ENCODE measurements at regions not wholly inside any gene's neighbourhood (a gene's known extent, or its start where the extent isn't known, plus 50 kb on each side); places are given as distances from the start of the nearest gene placed in this dataset.
A peak's percentile ranks its signal among the peaks of the same experiment; 100 is the strongest.
"Not testable (repeated sequence)": the region's sequence is repeated elsewhere in the genome, so short reads cannot be mapped to it uniquely, and the experiment has no call there.

DNA sequence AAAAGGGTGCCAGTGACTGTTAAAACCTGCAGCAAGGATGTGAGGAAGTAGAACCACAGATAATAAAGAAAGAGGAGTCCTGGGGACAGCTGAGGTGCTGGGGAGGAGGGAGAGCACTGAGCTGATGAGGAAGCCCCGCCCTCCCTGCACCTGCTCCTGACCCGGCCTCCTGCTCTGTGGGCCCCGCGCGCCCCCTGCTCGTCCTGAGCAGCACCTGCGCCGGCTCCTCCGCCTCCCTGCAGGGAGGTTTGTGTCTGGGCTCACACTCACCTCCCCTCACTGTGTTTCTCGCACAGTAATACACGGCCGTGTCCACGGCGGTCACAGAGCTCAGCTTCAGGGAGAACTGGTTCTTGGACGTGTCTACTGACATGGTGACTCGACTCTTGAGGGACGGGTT is 797.6 kb downstream of the TMEM121 start:
- not testable (repeated sequence) for DNase-seq (ENCODE audit: low spot score); FAIRE-seq

DNA sequence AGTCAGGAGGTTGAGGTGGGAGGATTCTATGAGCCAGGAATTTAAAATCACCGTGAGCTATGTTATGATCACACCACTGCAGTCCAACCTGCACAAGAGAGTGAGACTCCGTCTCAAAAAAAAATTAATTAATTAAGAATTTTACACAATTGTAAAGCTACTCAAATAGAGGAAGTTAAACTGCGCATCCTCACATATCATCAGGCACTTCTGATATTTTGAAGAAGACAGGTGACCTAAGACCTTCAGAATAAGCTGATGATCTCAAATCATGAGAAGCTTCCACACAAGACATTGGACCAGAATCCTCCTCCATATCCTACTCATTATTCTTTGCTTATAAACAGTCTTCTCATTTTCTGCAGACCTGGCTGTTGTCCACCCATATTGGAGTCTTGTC is 800.9 kb downstream of the TMEM121 start:
- no peak for FAIRE-seq
- no peak for DNase-seq (ENCODE audit: low spot score)

DNA sequence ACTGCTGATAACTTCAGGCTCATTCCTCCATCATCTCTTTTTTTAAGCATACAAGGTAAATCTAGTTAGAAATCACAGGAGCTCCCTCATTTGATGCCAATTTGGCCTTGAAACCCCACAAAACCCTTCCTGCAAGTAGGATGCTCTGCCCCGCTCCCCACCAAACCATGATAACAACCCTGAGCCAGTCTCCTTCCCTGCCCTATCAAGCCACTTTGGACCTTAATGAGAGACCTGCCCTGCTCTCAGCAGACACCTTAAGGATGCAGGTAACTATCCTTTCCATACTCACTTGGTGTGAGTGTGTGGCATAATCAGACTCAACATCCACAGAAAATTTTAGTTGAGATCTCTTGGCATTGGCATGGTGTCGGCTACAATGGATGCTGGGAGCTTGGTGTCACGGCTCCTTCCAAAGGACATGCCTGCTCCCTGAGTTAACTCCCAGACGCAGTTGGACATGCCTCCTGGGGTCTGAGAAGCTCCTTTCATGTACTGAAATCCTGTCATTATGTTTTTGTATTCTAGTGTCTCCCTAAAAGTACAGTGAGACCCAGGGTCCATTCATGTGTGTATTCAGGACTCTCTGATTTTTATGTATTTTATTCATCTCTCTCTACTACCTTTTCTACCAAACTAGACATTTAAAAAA is 801.4 kb downstream of the TMEM121 start:
- FAIRE-seq, result peak; percentile 77
- DNase-seq (ENCODE audit: low spot score), result not testable (repeated sequence)

DNA sequence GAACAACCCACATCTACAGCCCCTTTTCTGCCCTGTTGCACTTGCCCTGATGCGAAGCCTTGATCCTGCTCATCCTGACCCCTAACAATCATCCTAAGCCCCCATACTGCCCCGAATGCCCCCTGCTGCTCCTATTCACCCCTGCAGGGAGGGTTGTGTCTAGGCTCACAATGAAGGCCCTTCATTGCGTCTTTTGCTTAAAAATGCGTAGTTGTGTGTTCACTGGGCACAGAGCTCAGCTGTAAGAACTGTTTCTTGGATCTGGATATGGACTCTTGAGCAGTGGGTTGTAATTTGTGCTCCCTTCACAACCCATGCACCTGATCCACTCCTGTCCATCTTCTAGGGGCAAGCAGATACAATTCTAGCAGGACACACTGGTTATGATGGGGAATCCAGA is 802.9 kb downstream of the TMEM121 start:
- DNase-seq (ENCODE audit: low spot score); FAIRE-seq: not testable (repeated sequence)

DNA sequence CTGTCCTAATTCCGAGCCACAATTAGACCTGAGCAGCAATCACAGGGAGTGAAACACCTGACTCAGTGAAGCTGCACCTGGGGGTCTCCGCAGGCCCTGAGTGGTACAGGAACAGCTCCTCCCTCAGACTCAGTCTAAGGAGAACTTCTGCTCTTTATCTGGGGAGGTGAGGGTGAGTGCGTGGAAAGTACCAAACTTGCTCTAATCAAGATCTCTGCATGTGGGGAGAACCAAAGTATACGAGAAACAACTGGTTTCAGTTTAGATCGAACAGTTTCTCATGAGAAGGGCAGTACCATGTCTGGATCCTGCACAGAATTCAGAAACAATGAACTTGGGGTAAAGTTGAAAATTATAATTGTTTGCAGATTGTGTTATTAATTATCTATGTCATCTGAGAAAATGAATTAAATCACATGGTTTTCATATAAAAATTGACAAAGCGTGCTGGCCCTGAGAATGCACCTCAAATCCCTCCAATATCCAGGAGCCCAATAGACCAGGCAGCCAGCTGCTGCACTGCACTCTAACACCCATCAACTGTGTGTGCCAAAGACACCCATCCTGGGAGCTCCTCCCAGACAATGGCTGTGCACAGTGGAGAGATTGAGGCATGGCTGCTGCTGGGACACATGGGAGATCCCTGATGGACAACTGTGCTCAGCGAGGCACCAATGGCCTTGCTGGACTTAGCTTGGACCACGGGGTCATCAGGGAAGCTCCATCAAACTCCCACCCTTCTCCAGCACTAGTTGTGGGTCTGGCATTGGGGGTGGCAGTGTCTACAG is 803.8 kb downstream of the TMEM121 start:
- not testable (repeated sequence) for DNase-seq (ENCODE audit: low spot score); FAIRE-seq

DNA sequence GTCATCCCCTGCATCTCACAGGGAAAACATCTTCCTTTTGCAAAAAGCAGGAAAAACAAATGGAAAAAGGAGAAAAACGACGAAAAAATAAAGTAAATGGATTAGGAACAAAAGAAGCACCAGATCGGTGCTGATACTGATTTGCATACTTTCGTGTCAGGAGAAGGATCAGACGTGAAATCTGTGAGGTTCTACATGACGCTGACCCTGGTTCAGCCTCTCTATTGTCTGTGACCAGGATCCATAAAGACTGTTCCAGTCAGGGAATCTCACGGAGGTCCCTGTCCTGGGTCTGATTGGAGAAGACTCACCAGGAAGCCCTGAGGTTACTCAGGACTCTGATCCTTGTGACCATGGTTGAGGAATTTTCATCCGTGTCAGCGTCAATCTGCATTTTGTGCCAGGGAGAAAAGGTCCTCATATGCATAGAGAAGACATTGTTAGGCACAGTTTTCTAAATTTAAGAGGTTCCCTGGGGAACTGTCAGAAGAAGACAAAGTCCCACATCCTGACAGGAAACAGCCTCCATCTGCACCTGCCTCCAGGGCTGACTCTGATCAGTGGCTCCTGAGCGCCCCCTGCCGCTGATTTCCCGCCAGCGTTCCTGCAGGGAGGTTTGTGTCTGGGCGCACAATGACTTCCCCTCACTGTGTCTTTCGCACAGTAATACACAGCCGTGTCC is 808.2 kb downstream of the TMEM121 start:
- not testable (repeated sequence) for DNase-seq (ENCODE audit: low spot score); FAIRE-seq

DNA sequence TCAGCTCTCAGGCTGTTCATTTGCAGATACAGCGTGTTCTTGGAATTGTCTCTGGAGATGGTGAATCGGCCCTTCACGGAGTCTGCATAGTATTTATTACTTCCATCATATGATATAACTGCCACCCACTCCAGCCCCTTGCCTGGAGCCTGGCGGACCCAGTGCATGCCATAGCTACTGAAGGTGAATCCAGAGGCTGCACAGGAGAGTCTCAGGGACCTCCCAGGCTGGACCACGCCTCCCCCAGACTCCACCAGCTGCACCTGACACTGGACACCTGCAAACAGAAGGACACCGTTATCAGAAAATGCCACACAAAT is 808.7 kb downstream of the TMEM121 start:
- FAIRE-seq; DNase-seq (ENCODE audit: low spot score): not testable (repeated sequence)

DNA sequence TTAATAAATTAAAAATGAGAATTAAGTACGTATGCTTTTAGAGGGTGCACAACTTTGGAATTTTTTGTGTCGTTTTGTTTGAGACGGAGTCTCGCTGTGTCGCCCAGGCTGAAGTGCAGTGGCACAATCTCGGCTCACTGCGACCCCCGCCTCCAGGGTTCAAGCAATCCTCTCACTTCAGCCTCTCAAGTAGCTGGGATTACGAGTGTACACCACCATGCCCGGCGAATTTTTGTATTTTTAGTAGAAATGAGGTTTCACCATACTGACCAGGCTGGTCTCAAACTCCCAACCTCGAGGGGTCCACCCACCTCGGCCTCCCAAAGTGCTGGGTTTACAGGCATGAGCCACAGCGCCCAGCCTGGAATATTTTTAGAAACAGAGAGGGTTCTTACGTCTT is 812.4 kb downstream of the TMEM121 start:
- not testable (repeated sequence) for FAIRE-seq; DNase-seq (ENCODE audit: low spot score)

DNA sequence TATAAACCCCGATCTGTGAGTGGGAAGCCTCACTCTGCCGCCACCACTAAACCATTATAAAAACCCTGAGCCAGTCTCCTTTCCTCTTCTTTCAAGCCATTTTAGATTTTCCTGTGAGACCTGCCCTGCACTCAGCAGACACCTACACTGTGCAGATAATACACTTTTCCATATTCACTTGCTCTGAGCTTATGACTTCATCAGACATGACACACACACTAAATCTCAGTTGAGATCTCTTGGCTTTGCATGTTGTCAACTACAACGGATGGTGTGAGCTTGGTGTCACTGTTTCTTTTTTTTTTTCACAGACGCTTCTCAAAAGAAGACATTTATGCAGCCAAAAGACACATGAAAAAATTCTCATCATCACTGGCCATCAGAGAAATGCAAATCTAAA is 814.3 kb downstream of the TMEM121 start:
- FAIRE-seq; DNase-seq (ENCODE audit: low spot score): not testable (repeated sequence)

DNA sequence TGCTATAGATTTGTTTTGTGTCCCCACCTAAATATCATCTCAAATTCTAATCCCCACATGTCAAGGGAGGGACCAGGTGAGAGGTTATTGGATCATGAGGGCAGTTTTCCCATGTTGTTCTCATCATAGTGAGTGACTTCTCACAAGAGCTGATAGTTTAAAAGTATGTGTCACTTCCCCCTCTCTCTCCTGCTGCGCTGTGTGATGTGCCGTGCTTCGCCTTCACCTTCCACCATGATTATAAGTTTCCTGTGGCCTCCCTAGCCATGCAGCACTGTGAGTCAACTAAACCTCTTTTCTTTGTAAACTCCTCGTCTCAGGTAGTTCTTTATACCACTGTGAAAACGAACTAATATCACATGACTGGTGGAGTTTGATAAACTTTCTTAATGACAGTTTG is 814.8 kb downstream of the TMEM121 start:
- FAIRE-seq; DNase-seq (ENCODE audit: low spot score): not testable (repeated sequence)

DNA sequence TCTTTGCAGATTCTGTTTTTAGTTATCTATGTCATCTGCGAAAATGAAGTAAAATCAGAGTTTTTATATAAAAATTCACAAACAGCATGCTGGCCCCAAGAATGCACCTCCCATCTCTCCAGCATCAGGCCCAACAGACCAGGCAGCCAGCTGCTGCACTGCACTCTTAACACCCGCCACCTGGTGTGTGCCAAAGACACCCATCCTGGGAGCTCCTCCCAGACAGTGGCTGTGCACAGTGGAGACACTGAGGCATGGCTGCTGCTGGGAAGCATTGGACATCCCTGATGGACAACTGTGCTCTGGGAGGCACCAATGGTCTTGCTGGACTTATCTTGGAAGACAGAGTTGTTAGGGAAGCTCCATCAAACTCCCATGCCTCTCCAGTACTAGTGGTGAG is 817.2 kb downstream of the TMEM121 start:
- FAIRE-seq, result no peak
- no peak for DNase-seq (ENCODE audit: low spot score)

DNA sequence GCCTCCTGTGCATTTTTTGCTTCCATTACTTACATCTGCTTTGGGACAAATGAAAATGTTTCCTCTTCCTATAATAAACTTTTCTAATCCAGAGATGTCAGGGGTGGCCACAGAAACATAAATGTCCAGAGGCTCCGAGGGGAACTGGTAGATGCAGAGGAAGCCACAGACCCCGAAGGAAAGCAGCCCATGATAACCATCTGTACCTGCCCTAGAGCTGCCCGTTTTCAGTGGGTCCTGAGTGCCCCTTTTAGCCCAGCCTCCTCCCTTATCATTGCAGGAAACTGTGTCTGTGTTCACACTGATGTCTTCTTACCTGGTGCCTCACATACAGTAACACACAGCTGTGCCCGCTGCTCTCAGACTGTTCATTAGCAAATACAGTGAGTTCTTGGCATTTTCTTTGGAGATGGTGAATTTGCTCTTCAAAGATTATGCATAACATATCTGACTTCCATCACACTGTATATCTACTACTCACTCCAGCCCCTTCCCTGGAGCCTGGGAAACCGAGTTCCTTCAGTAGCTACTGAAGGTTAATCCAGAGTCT is 817.8 kb downstream of the TMEM121 start:
- not testable (repeated sequence) for FAIRE-seq; DNase-seq (ENCODE audit: low spot score)

DNA sequence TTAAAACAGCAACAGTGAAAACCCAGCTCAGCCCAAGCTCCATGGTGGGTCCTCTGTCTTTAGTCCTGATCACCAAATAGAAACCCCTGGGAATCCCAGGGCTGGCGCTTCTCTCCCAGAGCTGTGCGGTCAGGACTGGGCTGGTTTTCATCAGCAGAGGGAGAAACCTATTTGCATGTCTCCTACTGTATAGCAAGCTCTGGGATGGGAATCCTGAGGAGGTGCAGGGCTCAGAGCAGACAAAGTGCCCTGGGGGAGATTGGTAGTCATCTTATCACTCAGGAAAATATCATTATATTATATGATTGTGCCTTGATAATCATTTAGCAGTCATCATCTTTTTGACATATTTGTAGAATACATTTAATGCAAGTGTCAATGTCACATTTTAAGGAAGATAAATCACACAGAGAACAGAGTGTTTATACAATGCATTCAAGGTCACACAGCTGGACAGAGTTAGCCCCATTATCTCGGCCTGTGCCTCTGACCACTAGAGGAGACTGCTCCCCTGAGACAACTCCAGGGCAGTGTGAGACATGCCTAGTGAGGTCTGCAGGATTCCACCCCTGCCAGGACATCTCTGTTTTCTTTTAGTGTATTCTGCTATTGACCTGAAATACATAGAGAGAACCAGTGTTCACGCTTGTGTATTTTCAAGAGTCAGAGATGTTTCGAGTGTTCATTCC is 818.6 kb downstream of the TMEM121 start:
- DNase-seq (ENCODE audit: low spot score); FAIRE-seq: not testable (repeated sequence)

DNA sequence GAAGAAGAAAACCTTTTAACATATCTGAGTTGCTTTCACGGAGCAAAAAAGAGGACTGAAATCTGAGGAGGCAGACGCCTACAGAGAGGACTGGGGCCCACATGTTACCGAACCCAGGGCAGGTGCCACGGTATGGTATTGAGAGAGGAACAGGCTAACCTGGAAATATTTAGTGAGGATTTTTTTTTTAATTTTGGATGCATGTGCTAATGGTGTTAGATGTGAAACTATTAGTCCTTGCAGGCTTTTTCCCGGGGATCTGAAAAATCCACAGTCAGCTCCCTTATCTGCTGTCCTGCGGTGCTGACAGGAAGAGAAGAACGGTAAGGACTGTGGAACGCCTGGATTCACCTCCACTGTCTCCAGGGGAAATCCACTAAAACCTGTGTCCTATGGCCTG is 819.7 kb downstream of the TMEM121 start:
- DNase-seq (ENCODE audit: low spot score), result no peak
- FAIRE-seq, result no peak

DNA sequence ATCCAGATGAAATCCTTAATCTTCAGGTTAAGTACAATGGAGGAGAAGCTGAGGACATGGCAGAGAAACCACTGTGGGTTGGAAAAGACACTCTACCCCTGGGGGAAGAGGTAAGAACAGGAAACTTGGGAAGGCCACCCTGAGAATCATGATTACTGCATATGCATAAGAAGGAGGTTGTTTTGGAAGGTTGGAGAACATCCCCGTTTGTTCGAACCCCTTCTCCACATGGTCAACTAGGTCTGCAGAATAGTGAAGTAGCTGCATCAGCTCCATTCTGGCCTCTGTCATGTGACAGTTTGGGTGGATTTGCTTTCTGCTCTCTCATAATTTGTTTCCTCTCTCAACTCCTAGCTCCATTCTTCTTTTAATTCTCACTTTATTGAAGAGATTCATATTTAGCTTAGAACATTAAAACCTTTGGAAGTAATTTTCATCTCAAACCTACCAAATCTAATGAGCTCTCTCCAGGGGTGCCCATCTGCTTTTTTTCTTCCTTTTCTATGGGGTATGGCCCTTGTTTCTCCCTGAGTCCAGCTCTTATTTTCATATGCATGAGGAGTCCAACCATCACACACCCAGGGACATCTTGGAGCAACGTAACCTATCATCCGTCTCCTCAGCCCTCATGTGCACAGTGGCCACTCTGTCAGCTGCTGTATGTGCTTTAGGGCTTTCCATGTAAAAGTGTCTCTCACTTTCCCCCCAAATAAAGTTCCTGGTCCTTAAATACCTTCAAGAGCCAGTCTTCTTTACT is 820.3 kb downstream of the TMEM121 start:
- no peak for DNase-seq (ENCODE audit: low spot score)

DNA sequence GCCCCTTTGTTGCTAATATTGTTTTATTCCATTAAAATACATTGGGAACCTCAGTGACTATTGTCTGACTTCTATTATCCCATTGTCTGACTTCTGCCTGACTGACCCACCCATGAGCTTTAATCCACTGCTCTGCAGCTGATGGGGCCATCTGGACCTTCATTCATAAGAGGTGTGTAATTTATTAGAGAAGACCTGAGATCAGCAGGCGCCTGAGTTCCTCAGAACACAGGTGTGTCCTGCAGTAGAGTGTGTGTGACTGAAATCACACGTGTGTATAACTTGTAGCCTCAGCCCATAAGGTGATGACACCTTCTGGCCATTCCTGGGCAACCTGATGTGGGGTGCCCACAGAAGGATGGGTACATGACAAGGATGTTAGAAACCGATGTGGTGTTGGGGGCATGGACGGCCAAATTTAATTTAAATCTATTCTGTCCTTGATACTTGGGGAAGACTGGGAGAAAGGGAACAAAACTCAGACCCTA is 821.0 kb downstream of the TMEM121 start:
- FAIRE-seq, result no peak
- no peak for DNase-seq (ENCODE audit: low spot score)

More for the DNA sequence above, 820.3 kb downstream of the TMEM121 start:
- no peak for FAIRE-seq

DNA sequence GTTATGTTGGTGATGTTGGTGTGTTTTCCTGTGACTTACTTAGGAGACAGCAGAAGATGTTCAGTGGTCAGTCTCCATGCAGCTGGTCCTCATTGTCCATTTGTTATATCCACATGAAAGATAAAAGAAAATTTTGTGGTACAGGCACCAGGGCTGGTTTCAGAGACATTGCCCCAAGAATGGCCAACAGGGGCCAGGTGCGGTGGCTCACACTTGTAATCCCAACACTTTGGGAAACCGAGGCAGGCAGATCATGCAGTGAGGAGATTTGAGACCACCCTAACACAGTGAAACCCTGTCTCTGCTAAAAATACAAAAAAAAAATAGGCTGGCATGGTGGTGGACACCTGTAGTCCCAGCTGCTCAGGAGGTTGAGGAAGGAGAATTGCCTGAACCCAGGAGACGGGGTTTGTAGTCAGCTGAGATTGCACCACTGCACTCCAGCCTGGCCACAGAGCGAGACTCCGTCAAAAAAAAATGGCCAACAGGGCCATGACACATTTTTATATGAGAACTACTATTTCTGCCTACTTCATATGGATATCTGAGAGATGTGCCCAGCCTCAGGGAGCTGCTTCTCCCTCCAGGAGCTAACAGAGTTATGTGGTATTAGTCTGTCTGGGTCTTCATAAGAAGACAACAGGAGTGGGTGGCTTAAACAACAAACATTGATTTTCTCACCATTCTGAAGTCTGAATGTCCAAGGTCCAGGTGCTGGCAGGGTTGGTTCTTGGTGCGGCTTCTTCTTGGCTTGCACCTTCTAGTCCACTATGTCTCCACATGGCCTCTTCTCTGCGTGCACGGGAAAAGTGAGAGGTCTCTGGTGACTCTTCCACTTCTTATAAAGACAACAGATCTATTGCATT is 821.7 kb downstream of the TMEM121 start:
- FAIRE-seq (no peak), DNase-seq (ENCODE audit: low spot score) (no peak)

DNA sequence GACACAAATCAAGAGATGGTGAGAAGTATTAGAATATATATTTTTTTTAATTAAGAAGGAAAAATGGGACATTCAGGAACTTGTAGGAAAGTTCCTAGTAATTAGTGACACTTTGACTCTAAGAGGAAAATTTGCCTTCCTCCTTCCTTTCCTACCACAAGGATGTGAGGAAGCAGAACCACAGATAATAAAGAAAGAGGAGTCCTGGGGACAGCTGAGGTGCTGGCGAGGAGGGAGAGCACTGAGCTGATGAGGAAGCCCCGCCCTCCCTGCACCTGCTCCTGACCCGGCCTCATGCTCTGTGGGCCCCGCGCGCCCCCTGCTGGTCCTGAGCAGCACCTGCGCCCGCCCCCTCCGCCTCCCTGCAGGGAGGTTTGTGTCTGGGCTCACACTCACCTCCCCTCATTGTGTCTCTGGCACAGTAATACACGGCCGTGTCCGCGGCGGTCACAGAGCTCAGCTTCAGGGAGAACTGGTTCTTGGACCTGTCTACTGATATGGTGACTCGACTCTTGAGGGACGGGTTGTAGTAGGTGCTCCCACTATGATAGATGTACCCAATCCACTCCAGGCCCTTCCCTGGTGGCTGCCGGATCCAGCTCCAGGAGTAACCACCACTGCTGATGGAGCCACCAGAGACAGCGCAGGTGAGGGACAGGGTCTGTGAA is 822.6 kb downstream of the TMEM121 start:
- not testable (repeated sequence) for FAIRE-seq; DNase-seq (ENCODE audit: low spot score)

Data from urothelium cell line (cell line).